HL-60 (cell line): ENCODE measurements at regions not wholly inside any gene's neighbourhood (a gene's known extent, or its start where the extent isn't known, plus 50 kb on each side); places are given as distances from the start of the nearest gene placed in this dataset.

Source experiments
- GABPA ChIP-seq: IDR thresholded peaks from 2 replicates; pipeline ENCODE4 v1.6.1; 2012; ENCODE audit warnings: low read depth
- TF ChIP-seq, protein P1 (sequence below): IDR thresholded peaks from one replicate; pipeline ENCODE4 v1.5.1; 2011; ENCODE audit warnings: low read length, control low read depth, inconsistent platforms; ENCODE audit not compliant: insufficient read depth

DNA sequence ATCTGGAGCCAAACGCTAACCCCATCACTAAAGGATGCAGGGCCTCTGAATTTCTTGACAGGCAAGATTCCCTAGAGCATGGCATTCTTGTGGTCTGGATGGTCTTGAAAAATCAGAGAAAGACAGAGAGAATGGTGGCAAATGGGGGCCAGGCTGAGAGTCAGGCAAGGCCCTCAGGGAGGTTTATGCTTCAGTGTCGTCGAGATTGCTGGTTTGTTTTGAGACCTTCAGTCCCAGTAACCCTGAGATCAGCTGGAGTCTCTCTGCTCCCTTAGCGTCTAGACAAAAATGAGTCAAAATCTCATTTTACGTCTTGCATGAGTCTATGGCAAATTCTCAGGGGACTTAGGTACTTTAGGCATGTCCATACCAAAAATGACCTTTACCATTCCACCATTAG lies 539.3 kb downstream of the SOX6 start:
- TF ChIP-seq, protein P1, sequence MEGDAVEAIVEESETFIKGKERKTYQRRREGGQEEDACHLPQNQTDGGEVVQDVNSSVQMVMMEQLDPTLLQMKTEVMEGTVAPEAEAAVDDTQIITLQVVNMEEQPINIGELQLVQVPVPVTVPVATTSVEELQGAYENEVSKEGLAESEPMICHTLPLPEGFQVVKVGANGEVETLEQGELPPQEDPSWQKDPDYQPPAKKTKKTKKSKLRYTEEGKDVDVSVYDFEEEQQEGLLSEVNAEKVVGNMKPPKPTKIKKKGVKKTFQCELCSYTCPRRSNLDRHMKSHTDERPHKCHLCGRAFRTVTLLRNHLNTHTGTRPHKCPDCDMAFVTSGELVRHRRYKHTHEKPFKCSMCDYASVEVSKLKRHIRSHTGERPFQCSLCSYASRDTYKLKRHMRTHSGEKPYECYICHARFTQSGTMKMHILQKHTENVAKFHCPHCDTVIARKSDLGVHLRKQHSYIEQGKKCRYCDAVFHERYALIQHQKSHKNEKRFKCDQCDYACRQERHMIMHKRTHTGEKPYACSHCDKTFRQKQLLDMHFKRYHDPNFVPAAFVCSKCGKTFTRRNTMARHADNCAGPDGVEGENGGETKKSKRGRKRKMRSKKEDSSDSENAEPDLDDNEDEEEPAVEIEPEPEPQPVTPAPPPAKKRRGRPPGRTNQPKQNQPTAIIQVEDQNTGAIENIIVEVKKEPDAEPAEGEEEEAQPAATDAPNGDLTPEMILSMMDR, result no peak
- no peak for TF ChIP-seq GABPA
